ENCODE measurements at regions not wholly inside any gene's neighbourhood (a gene's known extent, or its start where the extent isn't known, plus 50 kb on each side); places are given as distances from the start of the nearest gene placed in this dataset.

- H3K9me3 ChIP-seq (ENCODE audit: low read depth, low read length), result no peaks in the 10 kb centered on the region
- no peak overlapping the region for H3K4me2 ChIP-seq (ENCODE audit: insufficient read depth, low read length)
- H3K27ac ChIP-seq (ENCODE audit: low read depth, low read length), result no peak overlapping the region
- DNase-seq (ENCODE audit: insufficient read length, low spot score, missing footprints), result no peak
- H2AFZ ChIP-seq (ENCODE audit: low read length), result no peak overlapping the region
- H3K27me3 ChIP-seq (ENCODE audit: insufficient read depth, low read length), result no peaks in the 10 kb centered on the region
- no peaks in the 10 kb centered on the region for H4K20me1 ChIP-seq (ENCODE audit: insufficient read depth, low read length)
- H3K36me3 ChIP-seq (ENCODE audit: insufficient read depth, low read length), result no peaks in the 10 kb centered on the region
- no peaks in the 10 kb centered on the region for H3K79me2 ChIP-seq (ENCODE audit: insufficient read depth, low read length)
- H3K4me3 ChIP-seq (ENCODE audit: insufficient read depth, low read length), result no peak overlapping the region
- TF ChIP-seq CTCF (IDR thresholded peaks at IDR 0.05; ENCODE audit: extremely low read depth, low read depth, low read length), result no peak
- no peaks in the 10 kb centered on the region for H3K4me1 ChIP-seq (ENCODE audit: insufficient read depth, low read length)
Measured at GRCh38 chr12:111226680-111227079, 142.2 kb downstream of the PHETA1 start.

- H3K4me3 ChIP-seq (ENCODE audit: insufficient read depth, low read length), result no peak overlapping the region
- no peaks in the 10 kb centered on the region for H3K36me3 ChIP-seq (ENCODE audit: insufficient read depth, low read length)
- H3K4me1 ChIP-seq (ENCODE audit: insufficient read depth, low read length), result no peaks in the 10 kb centered on the region
- no peak overlapping the region for H3K27ac ChIP-seq (ENCODE audit: low read depth, low read length)
- no peaks in the 10 kb centered on the region for H3K27me3 ChIP-seq (ENCODE audit: insufficient read depth, low read length)
- H4K20me1 ChIP-seq (ENCODE audit: insufficient read depth, low read length), result no peaks in the 10 kb centered on the region
- H3K4me2 ChIP-seq (ENCODE audit: insufficient read depth, low read length), result no peak overlapping the region
- H3K79me2 ChIP-seq (ENCODE audit: insufficient read depth, low read length), result no peaks in the 10 kb centered on the region
- H3K9me3 ChIP-seq (ENCODE audit: low read depth, low read length), result no peaks in the 10 kb centered on the region
- no peak for TF ChIP-seq CTCF (IDR thresholded peaks at IDR 0.05; ENCODE audit: extremely low read depth, low read depth, low read length)
- no peak for DNase-seq (ENCODE audit: insufficient read length, low spot score, missing footprints)
- H2AFZ ChIP-seq (ENCODE audit: low read length), result no peak overlapping the region
Measured at GRCh38 chr12:111225307-111225706, 143.6 kb downstream of the PHETA1 start.

- H3K4me2 ChIP-seq (ENCODE audit: insufficient read depth, low read length), result no peak overlapping the region
- no peak overlapping the region for H3K27ac ChIP-seq (ENCODE audit: low read depth, low read length)
- H3K4me3 ChIP-seq (ENCODE audit: insufficient read depth, low read length), result no peak overlapping the region
- no peaks in the 10 kb centered on the region for H4K20me1 ChIP-seq (ENCODE audit: insufficient read depth, low read length)
- H3K79me2 ChIP-seq (ENCODE audit: insufficient read depth, low read length), result no peaks in the 10 kb centered on the region
- H3K9me3 ChIP-seq (ENCODE audit: low read depth, low read length), result no peaks in the 10 kb centered on the region
- TF ChIP-seq CTCF (IDR thresholded peaks at IDR 0.05; ENCODE audit: extremely low read depth, low read depth, low read length), result no peak
- DNase-seq (ENCODE audit: insufficient read length, low spot score, missing footprints), result no peak
- no peaks in the 10 kb centered on the region for H3K27me3 ChIP-seq (ENCODE audit: insufficient read depth, low read length)
- no peak overlapping the region for H2AFZ ChIP-seq (ENCODE audit: low read length)
- no peaks in the 10 kb centered on the region for H3K4me1 ChIP-seq (ENCODE audit: insufficient read depth, low read length)
- no peaks in the 10 kb centered on the region for H3K36me3 ChIP-seq (ENCODE audit: insufficient read depth, low read length)
Measured at GRCh38 chr12:111224186-111225066, 144.5 kb downstream of the PHETA1 start.

- no peak overlapping the region for H3K27ac ChIP-seq (ENCODE audit: low read depth, low read length)
- H3K9me3 ChIP-seq (ENCODE audit: low read depth, low read length), result no peaks in the 10 kb centered on the region
- no peaks in the 10 kb centered on the region for H3K27me3 ChIP-seq (ENCODE audit: insufficient read depth, low read length)
- no peaks in the 10 kb centered on the region for H3K79me2 ChIP-seq (ENCODE audit: insufficient read depth, low read length)
- no peaks in the 10 kb centered on the region for H3K4me1 ChIP-seq (ENCODE audit: insufficient read depth, low read length)
- no peaks in the 10 kb centered on the region for H4K20me1 ChIP-seq (ENCODE audit: insufficient read depth, low read length)
- no peaks in the 10 kb centered on the region for H3K36me3 ChIP-seq (ENCODE audit: insufficient read depth, low read length)
- H3K4me2 ChIP-seq (ENCODE audit: insufficient read depth, low read length), result no peak overlapping the region
- no peak for TF ChIP-seq CTCF (IDR thresholded peaks at IDR 0.05; ENCODE audit: extremely low read depth, low read depth, low read length)
- H2AFZ ChIP-seq (ENCODE audit: low read length), result no peak overlapping the region
- no peak for DNase-seq (ENCODE audit: insufficient read length, low spot score, missing footprints)
- no peak overlapping the region for H3K4me3 ChIP-seq (ENCODE audit: insufficient read depth, low read length)
Measured at GRCh38 chr12:111222523-111222922, 146.4 kb downstream of the PHETA1 start.
